Ovary (tissue), 3 donors: ENCODE measurements at regions not wholly inside any gene's neighbourhood (a gene's known extent, or its start where the extent isn't known, plus 50 kb on each side); places are given as distances from the start of the nearest gene placed in this dataset.

Experiments
- EP300 ChIP-seq: sonication (generic); formaldehyde crosslinking; IDR thresholded peaks from one replicate; pipeline ENCODE4 v1.6.1; 2017; ENCODE audit warnings: antibody characterized with exemption
- POLR2A ChIP-seq: fragments of 450-650 bp; IDR thresholded peaks from one replicate; pipeline ENCODE4 v1.6.1; 2017; ENCODE audit warnings: antibody characterized with exemption, mild to moderate bottlenecking, moderate library complexity
- TF ChIP-seq, protein P1 (sequence below), 3 donors: fragments of 450-650 bp in 2 of 3; fragments of 200-600 bp in 1 of 3; IDR thresholded peaks; one replicate each; pipeline versions ENCODE4 v1.5.1 to v1.8.0; 2016 to 2022; ENCODE audit warnings: antibody characterized with exemption in 3 of 3, mild to moderate bottlenecking in 1 of 3
- donor health status: DM: no; HTN: no; CAD: no.

GRCh38 chr5:62149879-62150278 lies 156.1 kb upstream of the KIF2A start:
- no peak for TF ChIP-seq POLR2A
- TF ChIP-seq, protein P1, sequence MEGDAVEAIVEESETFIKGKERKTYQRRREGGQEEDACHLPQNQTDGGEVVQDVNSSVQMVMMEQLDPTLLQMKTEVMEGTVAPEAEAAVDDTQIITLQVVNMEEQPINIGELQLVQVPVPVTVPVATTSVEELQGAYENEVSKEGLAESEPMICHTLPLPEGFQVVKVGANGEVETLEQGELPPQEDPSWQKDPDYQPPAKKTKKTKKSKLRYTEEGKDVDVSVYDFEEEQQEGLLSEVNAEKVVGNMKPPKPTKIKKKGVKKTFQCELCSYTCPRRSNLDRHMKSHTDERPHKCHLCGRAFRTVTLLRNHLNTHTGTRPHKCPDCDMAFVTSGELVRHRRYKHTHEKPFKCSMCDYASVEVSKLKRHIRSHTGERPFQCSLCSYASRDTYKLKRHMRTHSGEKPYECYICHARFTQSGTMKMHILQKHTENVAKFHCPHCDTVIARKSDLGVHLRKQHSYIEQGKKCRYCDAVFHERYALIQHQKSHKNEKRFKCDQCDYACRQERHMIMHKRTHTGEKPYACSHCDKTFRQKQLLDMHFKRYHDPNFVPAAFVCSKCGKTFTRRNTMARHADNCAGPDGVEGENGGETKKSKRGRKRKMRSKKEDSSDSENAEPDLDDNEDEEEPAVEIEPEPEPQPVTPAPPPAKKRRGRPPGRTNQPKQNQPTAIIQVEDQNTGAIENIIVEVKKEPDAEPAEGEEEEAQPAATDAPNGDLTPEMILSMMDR (IDR thresholded peaks at IDR 0.05) = no peak
- no peak for TF ChIP-seq EP300
